ENCODE measurements at regions not wholly inside any gene's neighbourhood (a gene's known extent, or its start where the extent isn't known, plus 50 kb on each side); places are given as distances from the start of the nearest gene placed in this dataset.

GRCh38 chr2:133833746-133834145 lies 265.5 kb upstream of the NCKAP5 start:
- no peak for TF ChIP-seq CTCF (conservative IDR thresholded peaks at IDR 0.05; ENCODE audit: low read depth, low read length)
- no peak overlapping the region for H3K4me3 ChIP-seq (ENCODE audit: low read length)
- no peak for DNase-seq (ENCODE audit: low read depth)

- no peak for DNase-seq (ENCODE audit: low read depth)
- no peak overlapping the region for H3K4me3 ChIP-seq (ENCODE audit: low read length)
- no peak for TF ChIP-seq CTCF (conservative IDR thresholded peaks at IDR 0.05; ENCODE audit: low read depth, low read length)
Observed at GRCh38 chr2:133835821-133836619, 267.8 kb upstream of the NCKAP5 start.

GRCh38 chr2:133836691-133837345 lies 268.6 kb upstream of the NCKAP5 start:
- no peak for DNase-seq (ENCODE audit: low read depth)
- no peak for TF ChIP-seq CTCF (conservative IDR thresholded peaks at IDR 0.05; ENCODE audit: low read depth, low read length)
- H3K4me3 ChIP-seq (ENCODE audit: low read length), result no peak overlapping the region

- no peak for DNase-seq (ENCODE audit: low read depth)
- no peak overlapping the region for H3K4me3 ChIP-seq (ENCODE audit: low read length)
- no peak for TF ChIP-seq CTCF (conservative IDR thresholded peaks at IDR 0.05; ENCODE audit: low read depth, low read length)
Observed at GRCh38 chr2:133837441-133838094, 269.3 kb upstream of the NCKAP5 start.

DNA sequence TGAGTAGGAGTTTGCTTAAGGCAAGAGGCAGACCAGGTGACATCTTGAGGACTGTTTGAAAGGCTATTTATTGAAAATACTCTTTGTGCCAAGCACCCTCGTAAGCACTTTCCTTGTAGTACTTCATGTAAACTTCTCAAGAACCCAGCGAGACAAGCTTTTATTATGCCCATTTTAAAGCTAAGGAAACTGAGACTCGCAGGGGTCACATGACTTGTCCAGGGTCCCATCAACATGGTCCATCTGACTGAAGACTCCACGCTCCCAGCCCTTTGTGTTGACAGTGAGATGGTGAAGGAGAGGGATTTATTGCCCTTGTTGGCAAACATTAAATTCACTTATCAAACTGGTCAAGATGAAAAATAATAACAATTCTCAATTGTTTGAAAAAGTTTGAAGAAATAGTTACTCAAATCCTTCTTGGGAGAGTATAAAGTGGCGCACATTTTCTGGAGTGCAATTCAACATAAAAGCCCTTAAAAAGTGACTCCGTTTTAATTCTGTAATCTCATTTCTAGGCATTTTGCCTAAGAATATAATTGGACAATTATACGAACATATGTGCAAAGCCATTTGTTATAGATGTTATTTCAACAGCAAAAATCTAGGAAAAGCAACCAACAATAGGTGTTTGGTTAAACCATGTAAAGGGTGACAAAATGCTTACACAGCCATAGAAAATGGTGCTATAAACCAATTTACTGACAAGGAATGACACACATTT lies 270.5 kb upstream of the NCKAP5 start:
- no peak for TF ChIP-seq CTCF (conservative IDR thresholded peaks at IDR 0.05; ENCODE audit: low read depth, low read length)
- H3K4me3 ChIP-seq (ENCODE audit: low read length), result no peak overlapping the region
- peak; percentile 65 for DNase-seq (ENCODE audit: low read depth)

DNA sequence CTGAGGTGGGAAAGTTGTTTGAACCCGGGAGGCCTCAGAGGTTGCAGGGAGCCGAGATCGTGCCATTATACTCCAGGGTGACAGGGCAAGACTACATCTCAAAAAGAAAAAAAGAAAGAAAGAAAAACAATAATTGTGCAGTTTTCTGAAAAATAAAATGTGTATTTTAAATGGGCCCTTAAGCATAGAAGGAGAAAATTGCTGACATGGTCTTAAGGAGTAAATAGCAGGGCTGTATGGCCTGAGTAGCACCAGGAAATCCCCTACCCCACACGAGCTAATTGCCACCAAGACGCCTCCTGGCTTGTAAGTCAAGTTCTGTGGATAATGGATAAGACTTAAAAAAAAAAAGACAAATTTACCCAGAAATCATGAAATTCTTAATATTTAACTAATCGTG lies 271.4 kb upstream of the NCKAP5 start:
- no peak overlapping the region for H3K4me3 ChIP-seq (ENCODE audit: low read length)
- no peak for TF ChIP-seq CTCF (conservative IDR thresholded peaks at IDR 0.05; ENCODE audit: low read depth, low read length)
- no peak for DNase-seq (ENCODE audit: low read depth)
